ENCODE measurements at regions not wholly inside any gene's neighbourhood (a gene's known extent, or its start where the extent isn't known, plus 50 kb on each side); places are given as distances from the start of the nearest gene placed in this dataset.
"Not testable (repeated sequence)": the region's sequence is repeated elsewhere in the genome, so short reads cannot be mapped to it uniquely, and the experiment has no call there.

GRCh38 chr2:194842871-194843270 lies 814.2 kb upstream of the SLC39A10 start:
- no peaks in the 10 kb centered on the region for H3K9me1 ChIP-seq (replicated peaks; ENCODE audit: control insufficient read depth, extremely low read depth, insufficient read depth, low read length)
- no peaks in the 10 kb centered on the region for H3K27me3 ChIP-seq (ENCODE audit: control insufficient read depth in 2 of 2, insufficient read depth in 2 of 2, low read length in 2 of 2)
- ChIA-PET CTCF (no interaction called here), POLR2A (no interaction called here)
- BruUV-seq (replicated peaks), result no TSS peak
- no peaks in the 10 kb centered on the region for H3K9me3 ChIP-seq (replicated peaks; ENCODE audit: control insufficient read depth, insufficient read depth, low read length)
- dilution Hi-C loops (cut with MboI; ENCODE audit: extremely low pct_ligation_motif_present, low sequenced_read_pairs), result no loop called here
- intact Hi-C loops (cut with micrococcal nuclease), result no loop called here
- no peaks in the 10 kb centered on the region for H4K20me1 ChIP-seq (replicated peaks; ENCODE audit: control insufficient read depth, extremely low read depth, insufficient read depth, low read length)
- no peak overlapping the region for H3K9ac ChIP-seq (replicated peaks; ENCODE audit: extremely low read depth, insufficient read depth, low read length)
- DNase-seq (ENCODE audit: low read depth, low spot score), result no peak
- no peaks in the 10 kb centered on the region for H3K4me1 ChIP-seq (ENCODE audit: control insufficient read depth, extremely low read depth, insufficient read depth, low read length)
- no peak for FAIRE-seq
- H3K4me3 ChIP-seq (replicated peaks in 1 of 3; ENCODE audit: insufficient read depth in 1 of 3, low read depth in 1 of 3, low read length in 3 of 3), result no peak overlapping the region
- no peaks in the 10 kb centered on the region for H3K36me3 ChIP-seq (ENCODE audit: control insufficient read depth in 2 of 2, extremely low read depth in 1 of 2, insufficient read depth in 2 of 2, low read length in 2 of 2)
- H3K79me2 ChIP-seq (ENCODE audit: control insufficient read depth, insufficient read depth, low read length), result no peaks in the 10 kb centered on the region
- H3K27ac ChIP-seq (ENCODE audit: insufficient read depth, low read depth, low read length), result no peak overlapping the region
- no peak overlapping the region for H3K4me2 ChIP-seq (ENCODE audit: insufficient read depth, low read length)
- no peak overlapping the region for H2AFZ ChIP-seq (ENCODE audit: low read depth, low read length)
- no peak for TF ChIP-seq MAX (IDR thresholded peaks at IDR 0.05; ENCODE audit: insufficient read depth, insufficient read length)
- no peak for TF ChIP-seq CTCF (IDR thresholded peaks at IDR 0.05; ENCODE audit: extremely low read depth in 1 of 2, insufficient read depth in 1 of 2, low read depth in 1 of 2, low read length in 2 of 2)
- TF ChIP-seq MYC (IDR thresholded peaks at IDR 0.05; ENCODE audit: low read depth, low read length), result no peak
- no peak for TF ChIP-seq POLR2A (IDR thresholded peaks at IDR 0.05; ENCODE audit: low read depth, low read length)
- no peak for TF ChIP-seq FOS (IDR thresholded peaks at IDR 0.05; ENCODE audit: borderline replicate concordance, insufficient read depth, low read length)
- no peak for TF ChIP-seq EZH2 (IDR thresholded peaks at IDR 0.05; ENCODE audit: borderline replicate concordance, low read depth, low read length, severe bottlenecking)

GRCh38 chr2:194834371-194834770 lies 822.7 kb upstream of the SLC39A10 start:
- H3K27me3 ChIP-seq (ENCODE audit: control insufficient read depth in 2 of 2, insufficient read depth in 2 of 2, low read length in 2 of 2); H3K9me3 ChIP-seq (replicated peaks; ENCODE audit: control insufficient read depth, insufficient read depth, low read length); dilution Hi-C loops (cut with MboI; ENCODE audit: extremely low pct_ligation_motif_present, low sequenced_read_pairs); CTCF ChIA-PET; intact Hi-C loops (cut with micrococcal nuclease); DNase-seq (ENCODE audit: low read depth, low spot score); BruUV-seq (replicated peaks); H3K36me3 ChIP-seq (ENCODE audit: control insufficient read depth in 2 of 2, extremely low read depth in 1 of 2, insufficient read depth in 2 of 2, low read length in 2 of 2); H3K27ac ChIP-seq (ENCODE audit: insufficient read depth, low read depth, low read length); H3K4me1 ChIP-seq (ENCODE audit: control insufficient read depth, extremely low read depth, insufficient read depth, low read length); H3K4me2 ChIP-seq (ENCODE audit: insufficient read depth, low read length); H2AFZ ChIP-seq (ENCODE audit: low read depth, low read length); H3K9me1 ChIP-seq (replicated peaks; ENCODE audit: control insufficient read depth, extremely low read depth, insufficient read depth, low read length); H4K20me1 ChIP-seq (replicated peaks; ENCODE audit: control insufficient read depth, extremely low read depth, insufficient read depth, low read length); H3K79me2 ChIP-seq (ENCODE audit: control insufficient read depth, insufficient read depth, low read length); POLR2A ChIA-PET; FAIRE-seq; H3K4me3 ChIP-seq (replicated peaks in 1 of 3; ENCODE audit: insufficient read depth in 1 of 3, low read depth in 1 of 3, low read length in 3 of 3); H3K9ac ChIP-seq (replicated peaks; ENCODE audit: extremely low read depth, insufficient read depth, low read length): not testable (repeated sequence)

All from endothelial cell of umbilical vein (primary cell).